Gastrocnemius medialis (tissue), 4 donors: ENCODE measurements at regions not wholly inside any gene's neighbourhood (a gene's known extent, or its start where the extent isn't known, plus 50 kb on each side); places are given as distances from the start of the nearest gene placed in this dataset.

Experiments
- POLR2A ChIP-seq, 2 donors: fragments of 450-650 bp; IDR thresholded peaks; one replicate each; pipeline ENCODE4 v1.6.1; 2017; ENCODE audit warnings: antibody characterized with exemption in 2 of 2, mild to moderate bottlenecking in 2 of 2, moderate library complexity in 2 of 2
- TF ChIP-seq, protein P1 (sequence below), 5 experiments: fragments of 450-650 bp in 3 of 5; fragments of 200-600 bp in 2 of 5; sonication (generic) in 2 of 5; IDR thresholded peaks in 4 of 5; conservative IDR thresholded peaks in 1 of 5; 1 replicate in 4 of 5; 2 replicates in 1 of 5; pipeline ENCODE4 v1.5.1; 2016 to 2019; ENCODE audit warnings: antibody characterized with exemption in 5 of 5, mild to moderate bottlenecking in 3 of 5, moderate library complexity in 3 of 5

DNA sequence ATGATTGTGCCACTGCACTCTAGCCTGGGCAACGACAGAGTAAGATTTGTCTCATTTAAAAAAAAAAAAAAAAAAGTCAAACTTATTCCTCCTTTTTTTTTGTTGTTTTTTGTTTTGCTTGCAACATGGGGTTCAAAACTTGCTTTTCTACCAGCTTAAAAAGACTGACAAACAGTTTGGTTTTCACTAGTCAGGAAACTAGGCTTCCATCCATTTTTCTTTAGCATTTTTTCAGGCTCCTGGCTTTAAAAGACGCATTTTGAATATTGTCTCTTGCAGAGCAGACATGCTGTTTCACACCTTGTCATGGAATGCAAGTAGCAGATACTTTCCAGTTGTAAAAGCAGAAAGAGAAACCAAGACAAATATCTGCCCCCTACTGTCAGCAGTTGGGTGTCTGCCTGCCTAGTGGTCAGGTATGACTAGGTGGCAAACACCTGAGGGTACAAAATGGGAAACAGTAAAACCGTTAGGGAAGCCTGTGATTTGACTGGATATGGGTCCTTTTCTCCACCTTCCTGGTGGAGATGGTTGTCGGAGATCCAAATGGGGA, 139.9 kb downstream of the CCDC71L start:
- TF ChIP-seq POLR2A (IDR thresholded peaks at IDR 0.05): no peak
- TF ChIP-seq, protein P1, sequence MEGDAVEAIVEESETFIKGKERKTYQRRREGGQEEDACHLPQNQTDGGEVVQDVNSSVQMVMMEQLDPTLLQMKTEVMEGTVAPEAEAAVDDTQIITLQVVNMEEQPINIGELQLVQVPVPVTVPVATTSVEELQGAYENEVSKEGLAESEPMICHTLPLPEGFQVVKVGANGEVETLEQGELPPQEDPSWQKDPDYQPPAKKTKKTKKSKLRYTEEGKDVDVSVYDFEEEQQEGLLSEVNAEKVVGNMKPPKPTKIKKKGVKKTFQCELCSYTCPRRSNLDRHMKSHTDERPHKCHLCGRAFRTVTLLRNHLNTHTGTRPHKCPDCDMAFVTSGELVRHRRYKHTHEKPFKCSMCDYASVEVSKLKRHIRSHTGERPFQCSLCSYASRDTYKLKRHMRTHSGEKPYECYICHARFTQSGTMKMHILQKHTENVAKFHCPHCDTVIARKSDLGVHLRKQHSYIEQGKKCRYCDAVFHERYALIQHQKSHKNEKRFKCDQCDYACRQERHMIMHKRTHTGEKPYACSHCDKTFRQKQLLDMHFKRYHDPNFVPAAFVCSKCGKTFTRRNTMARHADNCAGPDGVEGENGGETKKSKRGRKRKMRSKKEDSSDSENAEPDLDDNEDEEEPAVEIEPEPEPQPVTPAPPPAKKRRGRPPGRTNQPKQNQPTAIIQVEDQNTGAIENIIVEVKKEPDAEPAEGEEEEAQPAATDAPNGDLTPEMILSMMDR (IDR thresholded peaks at IDR 0.05 in 4 of 5, conservative IDR thresholded peaks at IDR 0.05 in 1 of 5): no peak
